ENCODE measurements at regions not wholly inside any gene's neighbourhood (a gene's known extent, or its start where the extent isn't known, plus 50 kb on each side); places are given as distances from the start of the nearest gene placed in this dataset.

- TF ChIP-seq CTCF (IDR thresholded peaks at IDR 0.05), result no peak
- H3K27ac ChIP-seq, result no peak overlapping the region
- no peaks in the 10 kb centered on the region for H3K27me3 ChIP-seq (ENCODE audit: low read depth)
- H3K4me1 ChIP-seq, result peaks cover 16% of the 10 kb centered on the region
- no peak overlapping the region for H3K4me3 ChIP-seq
- no peaks in the 10 kb centered on the region for H3K36me3 ChIP-seq
- DNase-seq, result no peak
- peak; percentile 18 to 53 for ATAC-seq
- H3K9me3 ChIP-seq, result no peaks in the 10 kb centered on the region
- intact Hi-C loops (cut with DNase I), result no loop called here
Measured at GRCh38 chr4:37765741-37766140, 60.7 kb upstream of the PGM2 start.

DNA sequence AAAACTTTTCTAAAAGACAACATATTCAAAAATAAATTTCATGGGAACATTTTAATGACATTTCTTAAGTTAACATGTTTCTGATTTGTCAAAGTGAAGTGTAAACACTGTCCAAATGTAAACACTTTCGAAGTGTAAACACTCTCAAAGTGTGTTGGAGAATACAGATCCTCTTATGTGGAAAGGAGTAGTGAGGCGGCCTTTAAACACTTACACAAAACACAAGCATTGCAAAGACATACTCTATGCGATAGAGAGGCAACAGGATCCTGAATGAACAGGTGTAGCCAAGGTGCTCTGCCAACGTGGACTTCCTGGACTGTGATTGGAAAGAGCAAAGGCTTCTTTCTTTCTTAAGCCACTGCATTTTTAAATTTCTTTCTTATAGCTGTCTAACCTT is 62.7 kb upstream of the PGM2 start:
- intact Hi-C loops (cut with DNase I), result no loop called here
- ATAC-seq, result peak; percentile 76
- Histone ChIP-seq H3K4me1 (peaks cover 22% of the 10 kb centered on the region), H3K4me3 (no peak overlapping the region), H3K9me3 (no peaks in the 10 kb centered on the region), H3K36me3 (no peaks in the 10 kb centered on the region), H3K27me3 (ENCODE audit: low read depth) (no peaks in the 10 kb centered on the region), H3K27ac (no peak overlapping the region)
- no peak for TF ChIP-seq CTCF (IDR thresholded peaks at IDR 0.05)
- no peak for DNase-seq

- Histone ChIP-seq H3K36me3 (no peaks in the 10 kb centered on the region), H3K27me3 (ENCODE audit: low read depth) (no peaks in the 10 kb centered on the region), H3K27ac (no peak overlapping the region), H3K4me3 (no peak overlapping the region), H3K4me1 (peaks cover 24% of the 10 kb centered on the region), H3K9me3 (no peaks in the 10 kb centered on the region)
- no peak for TF ChIP-seq CTCF (IDR thresholded peaks at IDR 0.05)
- intact Hi-C loops (cut with DNase I), result no loop called here
- no peak for DNase-seq
- no peak for ATAC-seq
Measured at GRCh38 chr4:37762991-37763368, 63.5 kb upstream of the PGM2 start.

GRCh38 chr4:37762294-37762990 is 64.0 kb upstream of the PGM2 start:
- H3K27me3 ChIP-seq (ENCODE audit: low read depth), result no peaks in the 10 kb centered on the region
- no peak overlapping the region for H3K27ac ChIP-seq
- no peak overlapping the region for H3K4me3 ChIP-seq
- DNase-seq, result no peak
- no peaks in the 10 kb centered on the region for H3K9me3 ChIP-seq
- no peak for TF ChIP-seq CTCF (IDR thresholded peaks at IDR 0.05)
- H3K36me3 ChIP-seq, result no peaks in the 10 kb centered on the region
- peaks cover 24% of the 10 kb centered on the region for H3K4me1 ChIP-seq
- intact Hi-C loops (cut with DNase I), result no loop called here
- ATAC-seq, result no peak

DNA sequence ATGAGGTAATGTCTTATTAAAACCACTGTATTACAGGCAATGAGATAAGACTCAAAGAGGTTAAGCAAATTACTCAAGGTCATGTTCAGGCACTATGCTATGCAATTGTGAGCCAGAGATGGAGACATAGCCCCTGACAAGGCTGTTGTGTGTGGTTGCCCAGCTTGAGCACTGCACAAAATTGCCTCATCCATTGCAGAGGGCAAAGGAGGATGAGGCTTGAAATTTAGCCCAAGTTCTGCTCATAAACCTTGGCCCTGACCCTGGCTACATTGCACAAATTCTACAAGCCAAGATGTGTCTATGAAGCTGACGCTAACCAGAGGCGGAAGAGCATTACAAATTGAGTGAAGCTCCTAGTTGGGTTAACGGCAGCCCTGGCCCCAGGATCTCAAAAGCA is 65.6 kb upstream of the PGM2 start:
- Histone ChIP-seq H3K27me3 (ENCODE audit: low read depth) (no peaks in the 10 kb centered on the region), H3K4me3 (no peak overlapping the region), H3K27ac (no peak overlapping the region), H3K9me3 (no peaks in the 10 kb centered on the region), H3K4me1 (peaks cover 23% of the 10 kb centered on the region), H3K36me3 (no peaks in the 10 kb centered on the region)
- intact Hi-C loops (cut with DNase I), result no loop called here
- ATAC-seq (no peak), DNase-seq (no peak)
- no peak for TF ChIP-seq CTCF (IDR thresholded peaks at IDR 0.05)
